Fibroblast of villous mesenchyme (primary cell): ENCODE measurements at regions not wholly inside any gene's neighbourhood (a gene's known extent, or its start where the extent isn't known, plus 50 kb on each side); places are given as distances from the start of the nearest gene placed in this dataset.
"Not testable (repeated sequence)": the region's sequence is repeated elsewhere in the genome, so short reads cannot be mapped to it uniquely, and the experiment has no call there.

Experiments used
- DNase-seq: peaks from one replicate; pipeline ENCODE4 v3.0.0-alpha.2; 2010; ENCODE audit warnings: low read depth
- H3K4me3 ChIP-seq: 2 replicates; pipeline ENCODE4 v1.5.1; 2011; ENCODE audit warnings: low read depth, mild to moderate bottlenecking, low read length
- TF ChIP-seq, protein P1 (sequence below): IDR thresholded peaks from 2 replicates; pipeline ENCODE4 v1.5.1; 2012; ENCODE audit warnings: low read depth, mild to moderate bottlenecking, low read length; ENCODE audit not compliant: insufficient read depth

DNA sequence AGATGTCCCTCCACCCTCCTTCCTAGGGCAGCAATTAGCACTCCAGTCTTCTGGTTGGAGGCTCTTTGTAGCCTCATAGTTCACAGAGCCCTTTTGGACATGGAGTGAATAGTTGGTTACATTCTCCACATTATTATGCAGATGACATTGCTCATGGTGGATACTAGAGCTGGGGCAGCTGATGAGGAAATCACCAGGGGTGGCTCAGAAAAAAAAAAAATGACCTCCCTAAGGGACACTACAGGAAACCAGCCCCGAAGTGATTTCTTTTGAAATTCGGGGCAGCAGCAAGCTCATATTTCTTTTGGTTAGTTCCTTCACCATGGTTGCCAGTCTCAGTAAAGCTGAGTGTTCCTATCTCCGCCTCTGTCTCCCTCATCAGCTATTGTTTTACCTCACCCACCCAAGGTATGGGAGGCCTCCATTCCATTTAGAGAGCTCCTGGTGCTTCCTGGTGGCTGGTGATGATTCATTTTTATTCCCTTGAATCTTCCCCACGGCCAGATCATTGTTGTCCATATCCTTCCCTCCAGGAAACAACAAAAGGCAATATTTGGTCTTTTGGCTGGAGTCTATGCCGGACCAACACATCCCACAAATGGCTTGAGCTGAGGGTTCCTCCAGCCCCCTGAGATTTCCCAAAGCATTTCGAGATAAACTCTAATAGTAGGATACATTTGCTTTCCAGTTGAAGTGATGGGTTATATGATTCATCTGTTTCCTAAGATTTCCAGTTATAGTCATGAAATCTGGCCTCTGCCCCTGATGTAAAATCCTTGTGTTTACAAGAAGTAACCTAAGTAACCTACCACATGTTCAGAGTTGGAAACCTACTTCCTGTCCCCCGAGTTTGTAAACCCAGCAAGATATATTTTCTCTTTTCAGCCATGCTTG, 56.2 kb upstream of the NID2 start:
- peak overlapping the region; percentile 14 for H3K4me3 ChIP-seq
- TF ChIP-seq, protein P1, sequence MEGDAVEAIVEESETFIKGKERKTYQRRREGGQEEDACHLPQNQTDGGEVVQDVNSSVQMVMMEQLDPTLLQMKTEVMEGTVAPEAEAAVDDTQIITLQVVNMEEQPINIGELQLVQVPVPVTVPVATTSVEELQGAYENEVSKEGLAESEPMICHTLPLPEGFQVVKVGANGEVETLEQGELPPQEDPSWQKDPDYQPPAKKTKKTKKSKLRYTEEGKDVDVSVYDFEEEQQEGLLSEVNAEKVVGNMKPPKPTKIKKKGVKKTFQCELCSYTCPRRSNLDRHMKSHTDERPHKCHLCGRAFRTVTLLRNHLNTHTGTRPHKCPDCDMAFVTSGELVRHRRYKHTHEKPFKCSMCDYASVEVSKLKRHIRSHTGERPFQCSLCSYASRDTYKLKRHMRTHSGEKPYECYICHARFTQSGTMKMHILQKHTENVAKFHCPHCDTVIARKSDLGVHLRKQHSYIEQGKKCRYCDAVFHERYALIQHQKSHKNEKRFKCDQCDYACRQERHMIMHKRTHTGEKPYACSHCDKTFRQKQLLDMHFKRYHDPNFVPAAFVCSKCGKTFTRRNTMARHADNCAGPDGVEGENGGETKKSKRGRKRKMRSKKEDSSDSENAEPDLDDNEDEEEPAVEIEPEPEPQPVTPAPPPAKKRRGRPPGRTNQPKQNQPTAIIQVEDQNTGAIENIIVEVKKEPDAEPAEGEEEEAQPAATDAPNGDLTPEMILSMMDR: no peak
- peak; percentile 96 for DNase-seq

DNA sequence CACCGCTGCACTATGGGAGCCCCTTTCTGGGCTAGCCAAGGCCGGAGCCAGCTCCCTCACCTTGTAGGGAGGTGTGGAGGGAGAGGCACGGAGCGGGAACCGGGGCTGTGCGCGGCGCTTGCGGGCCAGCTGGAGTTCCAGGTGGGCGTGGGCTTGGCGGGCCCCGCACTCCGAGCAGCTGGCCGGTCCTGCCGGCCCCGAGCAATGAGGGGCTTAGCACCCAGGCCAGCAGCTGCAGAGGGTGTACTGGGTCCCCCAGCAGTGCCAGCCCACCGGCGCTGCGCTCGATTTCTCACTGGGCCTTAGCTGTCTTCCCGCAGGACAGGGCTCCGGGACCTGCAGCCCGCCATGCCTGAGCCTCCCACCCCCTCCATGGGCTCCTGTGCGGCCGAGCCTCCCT, 53.3 kb upstream of the NID2 start:
- not testable (repeated sequence) for DNase-seq, H3K4me3 ChIP-seq

DNA sequence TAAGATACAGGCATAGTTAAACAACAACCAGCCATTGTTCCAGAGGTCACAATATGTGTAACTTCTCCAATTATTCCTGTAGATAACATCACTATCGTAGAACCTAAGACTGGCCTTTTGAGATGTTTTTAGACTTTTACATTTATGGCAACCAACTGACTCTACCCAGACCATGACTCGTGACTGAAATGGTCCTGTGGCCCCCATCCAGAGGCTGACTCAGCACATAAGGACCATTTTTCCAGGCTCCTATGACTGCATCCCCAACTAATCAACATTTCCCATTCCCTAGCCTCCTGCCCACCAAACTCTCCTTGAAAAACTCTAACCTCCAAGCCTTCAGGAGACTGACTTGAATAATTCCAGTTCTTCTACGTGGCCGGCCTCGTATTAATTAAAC, 52.6 kb upstream of the NID2 start:
- no peak for DNase-seq
- no peak overlapping the region for H3K4me3 ChIP-seq
- TF ChIP-seq, protein P1: no peak

DNA sequence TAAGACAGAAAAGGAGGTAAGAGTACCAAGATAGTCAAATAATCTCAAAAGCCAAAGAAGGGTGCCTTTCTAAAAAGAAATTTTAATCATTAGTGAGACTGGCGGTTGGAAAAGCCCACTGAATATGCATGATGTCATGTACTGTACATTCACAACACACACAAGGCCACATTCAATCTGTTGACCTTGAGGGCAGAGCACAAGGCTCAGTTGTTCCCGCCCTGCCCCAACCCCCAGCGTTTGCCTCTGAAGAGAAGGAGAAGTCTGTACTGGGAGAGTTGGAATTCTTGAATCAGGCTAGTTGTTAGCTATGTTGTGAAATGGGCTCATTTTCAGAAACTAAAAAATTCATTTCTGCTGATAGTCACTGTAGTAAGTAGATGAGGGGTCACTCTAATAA, 50.2 kb upstream of the NID2 start:
- H3K4me3 ChIP-seq: no peak overlapping the region
- TF ChIP-seq, protein P1: no peak
- DNase-seq: no peak
